ENCODE measurements at regions not wholly inside any gene's neighbourhood (a gene's known extent, or its start where the extent isn't known, plus 50 kb on each side); places are given as distances from the start of the nearest gene placed in this dataset.

DNA sequence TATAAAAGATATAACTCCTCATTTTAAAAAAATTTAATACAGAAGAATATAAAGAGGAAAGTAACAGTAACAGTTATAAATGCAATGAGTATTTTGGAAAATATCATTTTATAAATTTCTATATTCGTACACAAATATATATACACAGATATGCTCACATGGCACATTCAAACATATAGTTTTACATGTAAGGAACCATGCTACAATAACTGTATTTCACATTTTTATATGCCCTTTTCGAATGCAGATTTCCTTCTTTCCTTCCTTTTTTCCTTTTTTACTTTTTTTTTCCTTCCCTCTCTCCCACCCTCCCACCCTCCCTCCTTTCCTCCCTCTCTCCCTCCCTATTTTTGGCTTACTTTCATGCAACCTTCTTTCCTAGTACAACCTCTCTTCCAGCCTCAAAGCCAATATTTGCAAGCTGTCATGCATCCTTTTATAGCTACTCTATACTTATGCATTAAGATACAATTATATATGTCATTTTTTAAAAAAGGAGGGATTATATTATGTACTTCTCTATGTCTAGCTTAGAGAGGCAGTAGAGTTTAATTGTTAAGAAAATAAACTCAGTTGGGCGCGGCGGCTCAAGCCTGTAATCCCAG lies 830.5 kb downstream of the IGSF11 start:
- H3K4me3 ChIP-seq, result no peak overlapping the region
- no peaks in the 10 kb centered on the region for H3K27me3 ChIP-seq
- WGBS (ENCODE audit: insufficient coverage, low coverage, low lambda C conversion rate, missing lambda C conversion rate), result 73% methylated on average over 5 of the region's 5 CpGs
- no peak for DNase-seq
- no peaks in the 10 kb centered on the region for H3K9me3 ChIP-seq
- no peak overlapping the region for H3K27ac ChIP-seq
- no peaks in the 10 kb centered on the region for H3K36me3 ChIP-seq
- intact Hi-C loops (cut with DNase I), result no loop called here
- no peaks in the 10 kb centered on the region for H3K4me1 ChIP-seq
- ATAC-seq, result no peak
- no peak for TF ChIP-seq POLR2A (IDR thresholded peaks at IDR 0.05)
- TF ChIP-seq, protein P1, sequence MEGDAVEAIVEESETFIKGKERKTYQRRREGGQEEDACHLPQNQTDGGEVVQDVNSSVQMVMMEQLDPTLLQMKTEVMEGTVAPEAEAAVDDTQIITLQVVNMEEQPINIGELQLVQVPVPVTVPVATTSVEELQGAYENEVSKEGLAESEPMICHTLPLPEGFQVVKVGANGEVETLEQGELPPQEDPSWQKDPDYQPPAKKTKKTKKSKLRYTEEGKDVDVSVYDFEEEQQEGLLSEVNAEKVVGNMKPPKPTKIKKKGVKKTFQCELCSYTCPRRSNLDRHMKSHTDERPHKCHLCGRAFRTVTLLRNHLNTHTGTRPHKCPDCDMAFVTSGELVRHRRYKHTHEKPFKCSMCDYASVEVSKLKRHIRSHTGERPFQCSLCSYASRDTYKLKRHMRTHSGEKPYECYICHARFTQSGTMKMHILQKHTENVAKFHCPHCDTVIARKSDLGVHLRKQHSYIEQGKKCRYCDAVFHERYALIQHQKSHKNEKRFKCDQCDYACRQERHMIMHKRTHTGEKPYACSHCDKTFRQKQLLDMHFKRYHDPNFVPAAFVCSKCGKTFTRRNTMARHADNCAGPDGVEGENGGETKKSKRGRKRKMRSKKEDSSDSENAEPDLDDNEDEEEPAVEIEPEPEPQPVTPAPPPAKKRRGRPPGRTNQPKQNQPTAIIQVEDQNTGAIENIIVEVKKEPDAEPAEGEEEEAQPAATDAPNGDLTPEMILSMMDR (IDR thresholded peaks at IDR 0.05), result no peak

DNA sequence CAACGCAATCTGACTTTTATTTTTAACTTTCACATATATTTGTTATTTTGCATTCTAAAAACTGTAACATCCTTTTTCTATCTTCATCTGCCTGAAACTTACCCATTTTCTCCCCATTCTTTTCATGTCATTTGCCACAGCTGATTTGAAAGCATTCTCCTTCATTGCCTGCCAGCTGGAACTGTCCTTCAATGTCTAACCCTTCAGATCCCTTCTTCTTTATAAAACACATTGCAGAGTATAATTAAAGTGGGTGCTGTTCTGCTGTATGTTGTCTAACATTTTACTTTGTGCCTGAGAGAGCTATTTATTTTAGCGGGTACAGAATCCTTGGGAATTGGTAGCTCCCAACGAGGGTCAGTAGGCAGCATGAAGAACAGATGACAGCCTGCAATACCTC lies 827.4 kb downstream of the IGSF11 start:
- no peak overlapping the region for H3K27ac ChIP-seq
- no peak overlapping the region for H3K4me3 ChIP-seq
- intact Hi-C loops (cut with DNase I), result no loop called here
- no peaks in the 10 kb centered on the region for H3K27me3 ChIP-seq
- H3K4me1 ChIP-seq, result no peaks in the 10 kb centered on the region
- H3K36me3 ChIP-seq, result no peaks in the 10 kb centered on the region
- no peak for TF ChIP-seq POLR2A (IDR thresholded peaks at IDR 0.05)
- TF ChIP-seq, protein P1 (IDR thresholded peaks at IDR 0.05), result no peak
- WGBS (ENCODE audit: insufficient coverage, low coverage, low lambda C conversion rate, missing lambda C conversion rate), result 55% methylated on average over 3 of the region's 3 CpGs
- DNase-seq (no peak), ATAC-seq (no peak)
- no peaks in the 10 kb centered on the region for H3K9me3 ChIP-seq

GRCh38 chr3:118208642-118209041 lies 826.0 kb downstream of the IGSF11 start:
- DNase-seq (no peak), ATAC-seq (no peak)
- H3K36me3 ChIP-seq, result no peaks in the 10 kb centered on the region
- H3K9me3 ChIP-seq, result no peaks in the 10 kb centered on the region
- H3K4me1 ChIP-seq, result no peaks in the 10 kb centered on the region
- no peaks in the 10 kb centered on the region for H3K27me3 ChIP-seq
- intact Hi-C loops (cut with DNase I), result no loop called here
- no peak overlapping the region for H3K27ac ChIP-seq
- 48% methylated on average over 2 of the region's 2 CpGs for WGBS (ENCODE audit: insufficient coverage, low coverage, low lambda C conversion rate, missing lambda C conversion rate)
- H3K4me3 ChIP-seq, result no peak overlapping the region
- TF ChIP-seq, protein P1 (IDR thresholded peaks at IDR 0.05), result no peak
- TF ChIP-seq POLR2A (IDR thresholded peaks at IDR 0.05), result no peak

GRCh38 chr3:118213892-118214291 lies 820.8 kb downstream of the IGSF11 start:
- no peak for TF ChIP-seq POLR2A (IDR thresholded peaks at IDR 0.05)
- TF ChIP-seq, protein P1 (IDR thresholded peaks at IDR 0.05), result no peak
- H3K4me3 ChIP-seq, result no peak overlapping the region
- H3K36me3 ChIP-seq, result no peaks in the 10 kb centered on the region
- no peaks in the 10 kb centered on the region for H3K4me1 ChIP-seq
- DNase-seq (no peak), ATAC-seq (no peak)
- intact Hi-C loops (cut with DNase I), result no loop called here
- H3K27ac ChIP-seq, result no peak overlapping the region
- H3K27me3 ChIP-seq, result no peaks in the 10 kb centered on the region
- H3K9me3 ChIP-seq, result no peaks in the 10 kb centered on the region

- WGBS (ENCODE audit: insufficient coverage, low coverage, low lambda C conversion rate, missing lambda C conversion rate), result 52% methylated on average over 3 of the region's 3 CpGs
- H3K27me3 ChIP-seq, result no peaks in the 10 kb centered on the region
- TF ChIP-seq, protein P1 (IDR thresholded peaks at IDR 0.05), result no peak
- TF ChIP-seq POLR2A (IDR thresholded peaks at IDR 0.05), result no peak
- ATAC-seq (no peak), DNase-seq (no peak)
- no peaks in the 10 kb centered on the region for H3K9me3 ChIP-seq
- no peak overlapping the region for H3K4me3 ChIP-seq
- no peaks in the 10 kb centered on the region for H3K36me3 ChIP-seq
- H3K27ac ChIP-seq, result no peak overlapping the region
- intact Hi-C loops (cut with DNase I), result no loop called here
- no peaks in the 10 kb centered on the region for H3K4me1 ChIP-seq
Observed at GRCh38 chr3:118226206-118226605, 808.4 kb downstream of the IGSF11 start.

Data from right lobe of liver (tissue), 6 donors.